ENCODE measurements at regions not wholly inside any gene's neighbourhood (a gene's known extent, or its start where the extent isn't known, plus 50 kb on each side); places are given as distances from the start of the nearest gene placed in this dataset.

DNA sequence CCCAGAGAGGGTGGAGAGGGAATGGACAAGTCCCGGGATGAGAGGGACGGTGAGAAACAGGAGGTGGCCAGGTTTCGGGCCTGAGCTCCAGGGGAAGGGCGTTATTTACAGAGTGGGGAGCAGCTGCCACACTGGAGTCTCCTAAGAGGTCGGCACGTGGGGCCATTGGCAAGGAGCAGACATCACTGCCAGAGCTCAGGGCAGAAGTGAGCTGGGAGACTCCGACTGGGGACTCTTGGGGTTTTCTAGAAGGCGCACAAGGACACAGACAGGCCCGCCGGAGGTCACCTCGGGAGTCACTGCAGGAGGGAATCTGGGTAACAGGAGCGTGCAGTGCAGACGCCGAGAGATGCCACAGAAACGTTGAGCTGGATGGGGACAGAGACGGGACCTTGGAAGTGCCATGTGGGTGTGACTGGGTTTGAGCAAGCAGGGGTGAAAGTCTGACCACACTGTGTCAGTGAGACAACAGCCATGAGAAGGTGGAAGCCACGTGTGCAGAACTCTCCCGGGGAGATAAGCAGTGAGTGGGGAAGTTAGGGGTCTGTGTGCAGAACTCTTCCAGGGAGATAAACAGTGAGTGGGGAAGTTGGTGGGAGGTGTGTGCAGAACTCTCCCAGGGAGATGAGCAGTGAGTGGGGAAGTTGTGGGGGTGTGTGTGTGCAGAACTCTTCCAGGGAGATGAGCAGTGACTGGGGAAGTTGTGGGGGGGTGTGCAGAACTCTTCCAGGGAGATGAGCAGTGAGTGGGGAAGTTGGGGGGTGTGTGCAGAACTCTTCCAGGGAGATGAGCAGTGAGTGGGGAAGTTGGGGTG is 187.5 kb downstream of the SHANK2 start:
- DNase-seq, result no peak
- no peaks in the 10 kb centered on the region for H3K27me3 ChIP-seq (ENCODE audit: control insufficient read depth, insufficient read depth, low read length)
- H3K4me3 ChIP-seq (ENCODE audit: insufficient read depth, low read depth, low read length), result no peak overlapping the region
- H3K36me3 ChIP-seq (replicated peaks; ENCODE audit: control insufficient read depth, insufficient read depth, low read length), result no peaks in the 10 kb centered on the region

DNA sequence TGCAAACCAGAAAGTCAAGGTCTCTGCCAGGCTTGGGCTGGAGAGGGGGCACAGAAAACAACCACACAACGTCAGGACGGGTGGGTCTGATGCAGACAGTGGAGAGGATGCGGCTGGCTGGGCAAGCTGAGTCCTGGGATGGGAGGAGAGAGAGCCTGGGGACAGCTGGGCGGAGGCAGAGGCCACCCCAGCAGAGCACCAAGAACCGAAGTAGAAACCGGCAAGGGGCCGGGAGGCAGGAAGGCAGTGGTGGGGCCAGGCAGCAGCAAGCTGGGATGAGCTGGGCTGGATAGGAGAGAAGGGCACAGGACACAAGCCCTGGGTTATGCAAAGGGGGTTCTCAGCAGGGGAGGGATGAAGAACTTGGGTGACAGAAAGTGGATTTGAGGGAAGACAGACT is 188.2 kb downstream of the SHANK2 start:
- Histone ChIP-seq H3K27me3 (ENCODE audit: control insufficient read depth, insufficient read depth, low read length) (no peaks in the 10 kb centered on the region), H3K36me3 (replicated peaks; ENCODE audit: control insufficient read depth, insufficient read depth, low read length) (no peaks in the 10 kb centered on the region), H3K4me3 (ENCODE audit: insufficient read depth, low read depth, low read length) (no peak overlapping the region)
- DNase-seq, result peak; percentile 47

DNA sequence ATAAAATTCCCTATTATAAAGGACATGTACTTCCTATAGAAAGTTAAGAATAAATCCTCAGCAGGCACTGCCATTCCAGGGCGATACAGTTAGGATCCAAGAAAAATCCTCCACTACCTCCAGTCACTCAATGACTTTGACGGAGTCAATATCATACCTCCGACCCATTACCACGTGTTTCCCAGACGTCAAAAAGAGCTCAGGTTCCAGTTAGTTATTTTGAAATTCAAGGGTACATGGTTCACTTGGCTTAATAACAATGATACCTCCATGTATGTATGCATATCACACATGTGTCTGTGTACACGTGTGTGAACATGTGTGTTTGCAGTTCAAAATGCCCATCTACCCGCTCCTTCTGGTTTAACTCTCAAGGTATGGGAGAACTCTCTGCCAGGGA is 189.2 kb downstream of the SHANK2 start:
- Histone ChIP-seq H3K27me3 (ENCODE audit: control insufficient read depth, insufficient read depth, low read length) (no peaks in the 10 kb centered on the region), H3K4me3 (ENCODE audit: insufficient read depth, low read depth, low read length) (no peak overlapping the region), H3K36me3 (replicated peaks; ENCODE audit: control insufficient read depth, insufficient read depth, low read length) (no peaks in the 10 kb centered on the region)
- DNase-seq, result no peak

DNA sequence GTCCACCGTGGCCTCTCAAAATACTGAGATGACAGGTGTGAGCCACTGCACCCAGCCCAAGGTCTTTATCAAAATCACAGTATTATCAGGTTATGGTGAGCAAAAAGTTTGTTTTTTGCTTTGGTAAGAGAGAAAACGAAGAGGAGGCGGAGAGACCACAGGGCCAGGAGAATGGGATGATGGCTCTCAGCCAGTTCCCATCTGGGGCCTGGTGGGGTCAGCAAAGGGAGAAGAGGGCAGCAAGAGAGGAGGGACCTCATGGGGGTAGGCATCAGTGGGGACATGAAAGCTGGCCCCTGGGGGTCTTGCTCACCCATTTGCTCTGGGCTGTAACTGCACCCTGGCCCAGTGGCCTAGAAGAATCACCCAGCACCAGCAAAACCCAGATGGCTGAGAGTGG is 190.2 kb downstream of the SHANK2 start:
- Histone ChIP-seq H3K36me3 (replicated peaks; ENCODE audit: control insufficient read depth, insufficient read depth, low read length) (no peaks in the 10 kb centered on the region), H3K27me3 (ENCODE audit: control insufficient read depth, insufficient read depth, low read length) (no peaks in the 10 kb centered on the region), H3K4me3 (ENCODE audit: insufficient read depth, low read depth, low read length) (no peak overlapping the region)
- DNase-seq, result peak; percentile 64

DNA sequence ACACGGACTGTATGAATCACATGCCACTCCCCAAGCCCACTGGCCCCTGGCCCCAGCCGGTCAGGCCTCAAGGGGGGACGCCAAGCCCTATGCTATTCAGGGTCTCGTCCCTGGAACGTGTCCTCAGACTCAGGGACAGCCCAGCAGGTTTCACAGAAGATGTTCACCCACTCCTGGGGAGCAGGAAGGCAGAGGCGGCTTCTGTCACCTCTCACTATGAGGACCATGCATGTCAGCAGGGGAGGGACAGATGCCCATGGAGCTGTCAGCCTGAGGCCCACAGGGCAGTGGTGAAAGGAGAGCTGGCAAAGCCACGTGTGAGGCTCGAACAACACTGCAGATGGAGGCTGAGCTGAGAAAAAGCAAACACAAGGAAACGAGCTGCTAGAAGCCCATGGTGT is 192.0 kb downstream of the SHANK2 start:
- no peak overlapping the region for H3K4me3 ChIP-seq (ENCODE audit: insufficient read depth, low read depth, low read length)
- H3K36me3 ChIP-seq (replicated peaks; ENCODE audit: control insufficient read depth, insufficient read depth, low read length), result no peaks in the 10 kb centered on the region; the same call in 1 of the 2 replicates
- H3K27me3 ChIP-seq (ENCODE audit: control insufficient read depth, insufficient read depth, low read length), result no peaks in the 10 kb centered on the region
- DNase-seq, result no peak

DNA sequence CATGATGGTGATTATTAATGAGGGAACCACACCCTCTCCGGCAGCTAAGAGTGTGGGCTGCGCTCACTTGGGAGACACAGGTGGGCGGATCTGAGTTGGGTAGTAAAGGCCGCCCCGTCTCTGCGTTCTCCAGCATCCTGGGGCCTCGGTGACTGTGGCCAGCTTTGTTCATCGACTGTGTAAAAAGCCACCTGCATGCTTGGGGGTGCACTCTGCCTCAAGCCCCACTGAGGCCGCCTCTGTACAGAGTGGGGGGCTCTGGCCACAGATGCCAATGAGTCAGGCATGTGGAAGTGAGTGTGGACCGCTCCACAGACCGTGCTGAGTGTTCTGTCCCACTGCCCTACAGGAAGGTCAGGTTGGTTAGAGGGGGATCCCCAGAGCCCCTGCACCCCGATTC is 192.7 kb downstream of the SHANK2 start:
- H3K36me3 ChIP-seq (replicated peaks; ENCODE audit: control insufficient read depth, insufficient read depth, low read length), result no peaks in the 10 kb centered on the region; the same call in 1 of the 2 replicates
- no peak overlapping the region for H3K4me3 ChIP-seq (ENCODE audit: insufficient read depth, low read depth, low read length)
- no peak for DNase-seq
- no peaks in the 10 kb centered on the region for H3K27me3 ChIP-seq (ENCODE audit: control insufficient read depth, insufficient read depth, low read length)

DNA sequence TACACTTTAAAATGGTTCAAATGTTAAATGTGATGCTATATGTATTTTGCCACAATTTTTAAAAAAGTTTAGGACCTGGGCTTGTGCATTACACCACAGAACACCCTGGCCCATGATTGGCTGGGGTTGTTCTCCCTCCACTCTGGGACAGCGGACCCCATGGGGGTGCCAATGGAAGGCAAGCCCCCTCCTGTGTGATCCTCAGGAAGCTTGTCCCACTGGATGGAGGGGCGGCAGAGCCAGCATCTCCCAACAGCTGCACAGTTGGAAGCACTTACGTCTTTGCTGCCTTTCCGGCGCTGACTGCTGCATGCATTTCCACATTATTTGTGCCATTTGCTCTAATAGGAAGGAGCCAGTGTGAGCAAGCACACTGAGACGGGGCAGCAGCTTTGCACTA is 196.5 kb downstream of the SHANK2 start:
- no peaks in the 10 kb centered on the region; the same call in 1 of the 2 replicates for H3K36me3 ChIP-seq (replicated peaks; ENCODE audit: control insufficient read depth, insufficient read depth, low read length)
- no peak for DNase-seq
- H3K27me3 ChIP-seq (ENCODE audit: control insufficient read depth, insufficient read depth, low read length), result no peaks in the 10 kb centered on the region
- H3K4me3 ChIP-seq (ENCODE audit: insufficient read depth, low read depth, low read length), result no peak overlapping the region
